ENCODE measurements at regions not wholly inside any gene's neighbourhood (a gene's known extent, or its start where the extent isn't known, plus 50 kb on each side); places are given as distances from the start of the nearest gene placed in this dataset.

GRCh38 chr2:4591261-4591660 is 887.9 kb downstream of the DCDC2C start:
- Histone ChIP-seq H3K79me2 (ENCODE audit: insufficient read depth, low read length) (no peaks in the 10 kb centered on the region), H3K4me3 (replicated peaks in 1 of 3; ENCODE audit: insufficient read depth in 1 of 3, low read depth in 2 of 3, low read length in 3 of 3) (no peak overlapping the region), H3K27ac (ENCODE audit: extremely low read length, insufficient read depth, low read length) (no peak overlapping the region), H3K9me3 (ENCODE audit: low read length) (peaks cover 92% of the 10 kb centered on the region), H3K4me1 (ENCODE audit: insufficient read depth, low read length) (no peaks in the 10 kb centered on the region), H3K9ac (ENCODE audit: insufficient read depth, low read depth, low read length) (no peak overlapping the region), H4K20me1 (ENCODE audit: insufficient read depth, low read length) (no peaks in the 10 kb centered on the region), H2AFZ (ENCODE audit: low read length) (no peak overlapping the region), H3K36me3 (replicated peaks in 1 of 2; ENCODE audit: control insufficient read depth in 1 of 2, insufficient read depth in 2 of 2, low read length in 2 of 2) (no peaks in the 10 kb centered on the region), H3K4me2 (ENCODE audit: low read depth, low read length) (no peak overlapping the region), H3K27me3 (ENCODE audit: control insufficient read depth in 1 of 2, insufficient read depth in 2 of 2, low read length in 2 of 2) (no peaks in the 10 kb centered on the region)
- ChIA-PET CTCF (ENCODE audit: low intra/inter-chr PET ratio, low total read pairs) (no interaction called here), POLR2A (no interaction called here)
- intact Hi-C loops (cut with micrococcal nuclease; ENCODE audit: unreplicated experiment) (no loop called here), in situ Hi-C loops (cut with HindIII; ENCODE audit: extremely low pct_ligation_motif_present, low pct_unique_long_range_greater_than_20kb) (no loop called here)
- no TSS peak for BruUV-seq (replicated peaks)
- FAIRE-seq (no peak), DNase-seq (ENCODE audit: low spot score) (no peak), ATAC-seq (no peak)
- WGBS (ENCODE audit: low lambda C conversion rate) = 2% methylated on average over 7 of the region's 7 CpGs
- TF ChIP-seq SNRNP70 (IDR thresholded peaks at IDR 0.05; ENCODE audit: low read depth, low read length) (no peak), NBN (conservative IDR thresholded peaks at IDR 0.05) (no peak), ZNF34 (CRISPR knock-in tag; IDR thresholded peaks at IDR 0.05; ENCODE audit: borderline replicate concordance) (no peak), ZBTB7A (CRISPR knock-in tag; IDR thresholded peaks at IDR 0.05) (no peak), ZSCAN9 (CRISPR knock-in tag; IDR thresholded peaks at IDR 0.05; ENCODE audit: borderline replicate concordance) (no peak), CREBL2 (CRISPR knock-in tag; IDR thresholded peaks at IDR 0.05; ENCODE audit: borderline replicate concordance) (no peak), BCLAF1 (IDR thresholded peaks at IDR 0.05) (no peak), SIX4 (CRISPR knock-in tag; IDR thresholded peaks at IDR 0.05) (no peak), BRF2 (CRISPR knock-in tag; IDR thresholded peaks at IDR 0.05) (no peak), SALL2 (CRISPR knock-in tag; IDR thresholded peaks at IDR 0.05) (no peak), ZNF318 (CRISPR knock-in tag; IDR thresholded peaks at IDR 0.05) (no peak), ZNF33A (CRISPR knock-in tag; IDR thresholded peaks at IDR 0.05; ENCODE audit: borderline replicate concordance) (no peak), RXRB (CRISPR knock-in tag; IDR thresholded peaks at IDR 0.05; ENCODE audit: borderline replicate concordance) (no peak), PAX8 (CRISPR knock-in tag; IDR thresholded peaks at IDR 0.05; ENCODE audit: borderline replicate concordance) (no peak)
